GM18505 (cell line): ENCODE measurements at regions not wholly inside any gene's neighbourhood (a gene's known extent, or its start where the extent isn't known, plus 50 kb on each side); places are given as distances from the start of the nearest gene placed in this dataset.
"Not testable (repeated sequence)": the region's sequence is repeated elsewhere in the genome, so short reads cannot be mapped to it uniquely, and the experiment has no call there.

Experiments
- ATAC-seq: cut with Tn5 transposase; IDR thresholded peaks from one replicate; pipeline ENCODE4 v1.9.1; 2021; ENCODE audit not compliant: unreplicated experiment
- POLR2A ChIP-seq: IDR thresholded peaks from 4 replicates; pipeline ENCODE4 v1.6.1; 2011; ENCODE audit warnings: borderline replicate concordance; ENCODE audit not compliant: insufficient read depth, insufficient read length; ENCODE audit errors: extremely low read depth

DNA sequence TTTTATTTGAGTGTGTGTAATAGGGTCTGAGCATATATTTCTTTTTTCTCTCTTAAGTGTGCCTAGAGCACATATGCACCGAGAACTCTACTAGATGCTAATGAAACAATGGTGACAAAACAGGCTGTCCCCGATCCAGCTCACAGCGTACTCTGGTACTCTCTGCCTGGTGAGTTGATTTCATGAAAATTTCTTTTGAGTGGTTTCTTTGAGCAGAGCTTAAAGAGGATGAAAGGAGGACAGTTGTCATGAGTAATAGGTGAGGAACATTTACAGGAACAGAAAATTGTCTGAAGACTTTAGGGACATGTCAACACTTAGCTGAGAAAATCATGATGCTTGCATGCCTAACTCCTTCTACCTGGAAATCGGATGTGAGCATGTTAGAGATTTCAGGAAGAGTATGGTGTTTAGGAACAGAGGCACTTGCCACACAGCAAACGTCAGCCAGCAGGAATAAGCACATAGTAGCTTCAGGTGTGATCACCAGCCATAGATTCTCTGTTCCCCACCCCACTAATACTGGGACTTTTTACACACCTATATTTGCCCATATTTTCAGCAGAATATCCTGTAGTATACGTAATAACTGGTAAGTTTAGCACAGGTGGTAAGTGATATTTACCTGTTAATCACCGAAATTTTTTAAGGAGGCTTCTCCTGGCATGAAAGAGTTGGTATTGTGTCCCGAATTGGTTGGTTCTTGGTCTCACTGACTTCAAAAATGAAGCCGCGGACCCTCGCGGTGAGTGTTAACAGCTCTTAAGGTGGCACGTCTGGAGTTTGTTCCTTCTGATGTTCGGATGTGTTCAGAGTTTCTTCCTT, 111.1 kb downstream of the ZNF330 start:
- TF ChIP-seq POLR2A = no peak
- no peak for ATAC-seq

DNA sequence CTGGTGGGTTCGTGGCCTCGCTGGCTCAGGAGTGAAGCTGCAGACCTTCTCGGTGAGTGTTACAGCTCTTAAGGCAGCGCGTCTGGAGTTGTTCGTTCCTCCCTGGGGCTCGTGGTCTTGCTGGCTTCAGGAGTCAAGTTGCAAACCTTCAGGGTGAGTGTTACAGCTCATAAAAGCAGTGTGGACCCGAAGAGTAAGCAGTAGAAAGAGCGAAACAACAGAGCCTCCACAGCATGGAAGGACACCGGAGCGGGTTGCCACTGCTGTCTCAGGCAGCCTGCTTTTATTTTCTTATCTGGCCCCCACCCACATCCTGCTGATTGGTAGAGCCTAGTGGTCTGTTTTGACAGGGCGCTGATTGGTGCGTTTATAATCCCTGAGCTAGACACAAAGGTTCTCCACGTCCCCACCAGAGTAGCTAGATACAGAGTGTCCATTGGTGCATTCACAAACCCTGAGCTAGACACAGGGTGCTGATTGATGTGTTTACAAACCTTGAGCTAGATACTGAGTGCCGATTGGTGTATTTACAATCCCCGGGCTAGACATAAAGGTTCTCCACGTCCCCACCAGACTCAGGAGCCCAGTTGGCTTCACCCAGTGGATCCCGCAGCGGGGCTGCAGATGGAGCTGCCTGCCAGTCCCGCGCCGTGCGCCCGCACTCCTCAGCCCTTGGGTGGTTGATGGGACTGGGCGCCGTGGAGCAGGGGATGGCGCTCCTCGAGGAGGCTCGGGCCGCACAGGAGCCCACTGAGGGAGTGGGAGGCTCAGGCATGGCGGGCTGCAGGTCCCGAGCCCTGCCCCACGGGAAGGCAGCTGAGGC, 111.9 kb downstream of the ZNF330 start:
- not testable (repeated sequence) for ATAC-seq

DNA sequence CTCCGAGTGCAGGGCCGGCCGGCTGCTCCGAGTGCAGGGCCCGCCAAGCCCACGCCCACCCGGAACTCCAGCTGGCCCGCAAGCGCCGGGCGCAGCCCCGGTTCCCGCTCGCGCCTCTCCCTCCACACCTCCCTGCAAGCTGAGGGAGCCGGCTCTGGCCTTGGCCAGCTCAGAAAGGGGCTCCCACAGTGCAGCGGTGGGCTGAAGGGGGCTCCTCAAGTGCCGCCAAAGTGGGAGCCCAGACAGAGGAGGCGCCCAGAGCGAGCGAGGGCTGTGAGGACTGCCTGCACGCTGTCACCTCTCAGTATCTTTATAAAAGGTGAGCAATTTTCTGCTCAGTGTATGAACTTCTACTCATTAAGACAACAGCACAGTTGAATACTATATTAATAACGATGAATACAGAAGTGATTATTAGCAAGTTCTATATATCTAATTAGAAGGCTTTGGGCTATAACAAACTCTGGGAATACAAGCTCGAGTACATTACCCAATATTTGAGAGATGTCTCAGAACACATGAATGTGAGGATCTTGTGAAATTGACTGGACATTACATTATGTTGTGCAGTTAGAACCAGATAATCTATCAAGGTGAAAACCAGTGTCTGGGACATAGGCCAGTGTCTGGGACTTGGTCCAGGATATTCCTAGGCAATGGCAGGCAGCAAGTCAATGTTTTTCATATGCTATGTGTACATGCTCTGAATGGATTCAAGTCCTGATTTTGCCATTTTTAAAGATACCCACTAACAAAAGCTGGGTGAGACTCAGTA, 112.9 kb downstream of the ZNF330 start:
- not testable (repeated sequence) for ATAC-seq

DNA sequence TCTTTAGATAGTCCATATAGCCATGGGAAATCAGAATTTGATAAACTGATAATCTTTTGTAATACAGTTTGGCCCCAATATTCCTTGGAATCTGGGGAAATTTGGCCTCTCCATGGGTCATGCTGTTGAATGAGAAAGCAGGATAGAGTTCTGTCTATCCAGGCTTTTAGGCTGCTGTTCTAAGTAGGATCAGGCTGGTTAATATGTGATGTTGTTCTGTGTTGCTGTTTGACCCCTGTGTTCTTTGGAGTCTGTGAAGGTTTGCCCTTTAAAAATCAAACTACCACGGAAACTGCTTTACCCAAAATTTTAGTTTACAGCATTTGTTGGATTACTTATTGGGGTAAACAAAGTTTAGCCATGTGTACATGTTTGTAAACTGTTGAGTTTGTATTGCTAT, 114.5 kb downstream of the ZNF330 start:
- ATAC-seq = no peak
- no peak for TF ChIP-seq POLR2A

DNA sequence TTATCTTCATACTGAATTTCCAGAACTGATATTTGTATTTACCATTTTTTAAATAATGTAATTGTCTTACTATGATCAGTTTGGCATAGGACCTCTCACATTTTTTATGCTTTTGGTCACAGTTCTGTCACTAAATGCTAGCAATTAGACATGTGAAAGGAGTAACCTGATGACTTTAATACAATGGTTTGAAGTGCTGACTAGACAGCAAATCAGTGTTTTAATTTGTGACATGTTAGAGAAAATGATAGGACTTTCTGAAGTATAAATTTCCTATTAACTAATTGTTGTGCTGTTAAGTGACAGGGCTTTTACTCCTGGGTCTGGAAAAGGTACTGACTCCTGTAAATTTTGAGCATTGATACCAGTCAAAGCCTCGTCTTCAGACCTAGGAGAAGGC, 117.5 kb downstream of the ZNF330 start:
- ATAC-seq = no peak

DNA sequence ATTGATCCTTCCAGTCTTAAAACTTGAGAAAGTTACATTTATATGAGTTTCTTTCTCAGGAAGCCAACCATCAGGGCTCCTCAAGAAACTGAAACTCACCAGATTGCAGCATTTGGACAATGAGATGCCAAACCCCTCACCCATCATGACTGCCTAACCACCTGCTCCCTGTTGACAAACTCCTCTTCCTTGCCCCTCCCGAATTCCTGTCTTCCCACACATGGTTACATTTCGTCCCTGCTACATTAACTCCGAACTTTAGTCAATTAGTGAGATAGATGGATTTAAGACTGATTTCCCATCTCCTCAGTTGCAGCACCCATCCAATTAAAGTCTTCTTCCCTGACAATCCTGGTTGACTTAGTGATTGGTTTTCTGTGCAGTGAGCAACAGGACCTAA, 118.7 kb downstream of the ZNF330 start:
- TF ChIP-seq POLR2A = no peak
- no peak for ATAC-seq

More for the DNA sequence above, 117.5 kb downstream of the ZNF330 start:
- TF ChIP-seq POLR2A = no peak

DNA sequence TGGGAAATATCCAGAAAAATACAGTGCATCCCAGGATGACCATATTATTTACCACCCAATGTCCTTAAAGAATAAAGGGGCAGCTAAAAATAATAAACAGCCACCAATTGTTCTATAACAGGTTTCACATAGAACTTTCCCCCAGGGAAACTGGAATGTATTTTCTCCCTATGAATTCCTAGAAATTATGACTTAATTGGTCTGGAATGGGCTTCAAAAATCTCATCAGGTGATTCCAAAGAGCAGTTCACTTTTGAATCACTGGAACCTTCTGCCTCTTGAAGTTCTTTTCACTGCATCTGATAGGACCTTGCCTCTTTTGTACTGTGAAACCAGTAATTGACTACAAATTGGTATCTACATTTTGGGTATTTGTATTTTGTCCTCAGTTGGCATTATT, 119.3 kb downstream of the ZNF330 start:
- no peak for ATAC-seq
- no peak for TF ChIP-seq POLR2A

DNA sequence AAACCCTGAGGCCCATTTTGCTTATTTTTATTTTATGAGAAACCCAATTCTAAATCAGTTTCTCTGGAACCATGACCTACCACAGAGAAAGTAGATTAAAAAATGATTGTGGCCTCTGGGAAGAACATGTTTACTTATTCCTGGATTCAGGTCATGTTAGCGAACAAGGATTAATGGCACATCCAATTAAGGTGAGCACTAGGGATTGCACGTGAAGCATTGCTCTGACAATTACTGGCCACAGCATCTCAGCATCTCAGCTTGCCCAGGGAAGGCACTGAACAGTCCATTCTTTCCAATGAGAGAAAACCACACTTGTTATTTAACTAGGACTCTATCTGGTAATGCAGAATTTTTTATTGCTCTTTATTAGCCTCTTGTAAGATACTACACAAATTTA, 119.8 kb downstream of the ZNF330 start:
- TF ChIP-seq POLR2A = no peak
- ATAC-seq = no peak

DNA sequence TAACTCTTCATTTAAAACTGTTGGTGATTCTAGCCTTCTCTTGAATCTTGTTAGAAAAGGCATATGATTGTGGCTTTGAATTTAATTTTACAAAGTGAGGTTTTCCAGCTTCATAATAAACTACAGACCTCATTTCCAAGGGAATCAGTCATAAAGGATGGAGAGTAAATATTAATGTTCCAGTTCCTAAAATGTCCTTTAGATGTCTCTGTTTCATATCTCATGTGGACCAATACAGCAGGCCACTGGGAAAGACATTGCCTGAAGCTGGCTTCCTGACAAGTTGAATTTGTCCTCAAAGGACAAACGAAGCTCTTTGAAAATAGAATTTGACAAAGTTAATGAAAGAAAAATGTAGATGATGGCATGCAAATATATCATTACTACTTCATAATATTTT, 125.4 kb downstream of the ZNF330 start:
- TF ChIP-seq POLR2A = no peak
- ATAC-seq = no peak

DNA sequence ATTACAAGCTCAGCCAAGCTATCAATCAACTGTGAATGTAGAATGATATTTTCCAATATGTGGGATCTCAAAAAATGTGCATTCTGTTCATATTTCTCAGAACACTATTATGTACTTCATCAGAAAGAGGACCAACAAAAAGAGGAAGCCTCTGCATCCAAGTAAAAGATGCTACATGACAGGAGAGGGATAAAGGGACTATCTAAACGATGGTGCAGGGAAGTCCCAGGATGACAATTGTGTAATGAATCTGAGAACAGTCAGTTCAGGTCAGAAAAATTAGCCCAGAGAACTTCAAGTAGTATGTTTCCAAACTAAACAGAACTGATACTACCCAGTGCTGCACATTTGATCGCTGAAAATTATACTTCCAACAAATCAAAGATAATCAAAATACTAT, 127.0 kb downstream of the ZNF330 start:
- no peak for ATAC-seq
- TF ChIP-seq POLR2A = no peak

DNA sequence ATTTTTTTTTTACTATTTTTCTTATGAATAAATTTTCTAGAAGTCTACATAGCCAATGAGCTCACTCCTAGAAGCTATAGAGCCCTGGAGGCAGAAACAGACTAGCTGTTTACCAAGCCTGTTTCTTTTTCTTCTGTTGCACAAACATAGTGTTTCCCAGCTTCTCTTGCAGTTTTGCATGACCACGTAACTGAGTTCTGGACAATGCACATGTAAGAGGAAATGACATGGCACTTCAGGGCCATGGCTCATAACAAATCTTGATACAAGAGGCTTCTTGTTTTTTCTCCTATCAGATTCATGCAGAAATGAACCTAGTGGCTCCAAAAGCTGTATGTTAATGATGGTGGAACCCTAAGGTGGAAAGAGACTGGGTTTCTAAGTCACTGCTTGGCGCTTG, 127.4 kb downstream of the ZNF330 start:
- ATAC-seq = peak; percentile 44
- TF ChIP-seq POLR2A = no peak

DNA sequence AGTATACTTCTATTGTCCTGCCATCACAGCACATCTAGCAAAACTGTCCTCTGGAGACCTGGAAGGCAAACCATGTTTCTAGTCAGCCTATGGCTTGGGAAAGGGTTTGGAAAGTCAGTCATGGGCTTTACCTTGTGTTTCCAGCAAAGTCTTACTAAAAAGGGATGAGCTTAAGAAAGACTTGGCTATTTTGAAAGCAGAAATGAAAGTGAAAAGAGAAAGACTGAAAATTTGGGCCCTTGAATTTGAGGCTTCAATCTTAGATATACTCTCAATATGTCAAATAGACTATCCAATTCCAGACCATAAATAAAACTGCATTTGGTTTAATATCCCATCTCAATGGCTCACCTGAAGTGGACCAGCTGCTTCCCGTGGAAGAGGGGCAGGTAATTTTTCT, 127.9 kb downstream of the ZNF330 start:
- peak; percentile 38 for ATAC-seq
- no peak for TF ChIP-seq POLR2A

DNA sequence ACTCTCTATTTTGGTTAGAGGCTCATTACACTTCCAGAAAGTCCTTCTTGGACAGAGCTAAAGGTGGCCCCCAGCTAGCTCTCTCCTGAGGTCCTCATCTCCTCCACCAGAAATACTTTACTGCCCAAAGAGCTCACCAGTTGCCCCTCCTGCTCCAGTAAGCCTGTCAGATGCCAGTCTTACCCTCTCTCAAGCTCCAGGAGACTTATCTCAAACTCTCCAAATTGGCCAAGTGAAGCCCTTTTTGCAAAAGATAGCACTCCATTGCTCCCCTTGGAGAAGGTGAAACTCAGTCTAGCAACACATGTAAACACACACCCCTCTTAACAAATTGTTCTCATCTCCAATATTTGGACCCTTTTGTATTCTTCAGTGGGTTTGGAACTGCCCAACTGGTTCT, 128.5 kb downstream of the ZNF330 start:
- TF ChIP-seq POLR2A = no peak

DNA sequence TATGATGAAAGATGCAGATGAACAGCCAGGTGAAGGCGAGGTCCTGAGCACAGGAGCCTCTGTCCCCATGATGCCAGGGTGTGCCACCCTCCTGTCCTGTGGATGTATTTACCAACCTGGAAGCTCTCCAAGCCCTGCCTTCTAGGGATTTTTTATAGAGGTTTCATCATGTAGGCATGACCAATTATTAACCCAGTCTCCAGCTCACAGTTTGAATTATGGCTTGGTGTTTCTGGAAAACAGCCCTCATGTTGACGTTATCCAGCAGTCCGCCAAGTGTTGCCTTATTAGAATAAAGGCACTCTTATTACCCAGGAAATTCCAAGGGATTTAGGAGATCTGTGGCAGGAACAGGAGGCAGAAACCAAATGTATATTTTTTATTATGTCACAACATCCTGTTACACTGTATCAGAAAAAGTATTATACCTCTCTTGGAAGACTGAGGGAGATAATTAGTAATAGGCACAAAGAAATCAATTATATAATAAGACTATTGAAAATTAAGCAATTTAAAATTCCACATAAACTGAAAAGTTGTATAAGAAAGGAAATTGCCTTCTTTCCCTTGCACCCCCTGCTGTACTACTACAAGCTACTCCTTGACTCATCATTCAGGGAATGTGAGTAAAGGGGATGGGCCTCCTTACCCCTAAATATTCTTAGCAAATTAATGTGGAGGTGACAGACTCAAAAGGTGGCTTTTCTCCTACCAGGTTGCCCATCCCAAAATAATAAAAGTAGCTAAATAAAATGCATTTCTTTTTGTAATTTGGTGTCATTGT, 129.6 kb downstream of the ZNF330 start:
- no peak for ATAC-seq
- no peak for TF ChIP-seq POLR2A

More for the DNA sequence above, 128.5 kb downstream of the ZNF330 start:
- ATAC-seq = no peak
